Activated naive CD4-positive, alpha-beta T cell treated with anti-CD3 and anti-CD28 coated beads for 36 hours (primary cell): ENCODE measurements at regions not wholly inside any gene's neighbourhood (a gene's known extent, or its start where the extent isn't known, plus 50 kb on each side); places are given as distances from the start of the nearest gene placed in this dataset.

Source experiments
- CTCF ChIA-PET: fragments of 350-600 bp; sonication (Branson Sonifier 250); formaldehyde crosslinking; loops from one replicate; lab custom pipeline; 2021; ENCODE audit warnings: antibody characterized with exemption; lab: Charles Lee
- DNase-seq: peaks from one replicate; pipeline ENCODE4 v3.0.0-alpha.2; 2020
- H3K27ac Mint-ChIP-seq: one replicate; pipeline ENCODE4 v1.8.0; 2021; ENCODE audit warnings: mild to moderate bottlenecking, mixed read lengths
- H3K27me3 Mint-ChIP-seq: one replicate; pipeline ENCODE4 v1.8.0; 2021; ENCODE audit warnings: low read depth, mixed read lengths
- H3K36me3 Mint-ChIP-seq: one replicate; pipeline ENCODE4 v1.8.0; 2021; ENCODE audit warnings: low read depth, mixed read lengths
- H3K4me1 Mint-ChIP-seq: one replicate; pipeline ENCODE4 v1.8.0; 2021; ENCODE audit warnings: low read depth, mixed read lengths
- H3K4me3 Mint-ChIP-seq: one replicate; pipeline ENCODE4 v1.8.0; 2021; ENCODE audit warnings: mild to moderate bottlenecking, moderate library complexity, mixed read lengths
- H3K9me3 Mint-ChIP-seq: one replicate; pipeline ENCODE4 v1.8.0; 2021; ENCODE audit warnings: mixed read lengths
- intact Hi-C: fragments of 100-400 bp; cut with micrococcal nuclease; formaldehyde crosslinking; loops from one replicate; pipeline ENCODE4 v1.15.1; 2023

DNA sequence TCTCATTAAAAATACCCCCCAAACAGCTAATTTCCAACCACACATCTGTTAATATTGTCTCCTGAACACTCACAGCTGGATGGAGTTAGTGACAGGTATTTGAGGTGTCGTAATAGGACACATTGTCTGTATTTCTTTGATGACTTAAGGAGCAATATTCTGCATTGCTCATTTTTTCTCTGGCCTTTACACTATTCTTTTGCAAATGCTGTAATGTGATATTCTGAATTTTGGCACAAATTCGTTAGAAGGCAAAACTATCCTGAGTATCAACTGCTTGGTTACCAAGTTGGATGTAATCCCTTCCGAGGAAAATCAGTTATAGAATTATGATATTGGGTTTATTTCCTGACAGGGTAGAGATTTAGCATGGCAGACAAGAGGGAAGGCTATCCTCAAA, 1030.2 kb downstream of the MCTP2 start:
- H3K4me1 Mint-ChIP-seq = no peaks in the 10 kb centered on the region
- no peak overlapping the region for H3K27ac Mint-ChIP-seq
- intact Hi-C loops = no loop called here
- peaks cover 41% of the 10 kb centered on the region for H3K27me3 Mint-ChIP-seq
- H3K9me3 Mint-ChIP-seq = no peaks in the 10 kb centered on the region
- CTCF ChIA-PET = no interaction called here
- H3K36me3 Mint-ChIP-seq = no peaks in the 10 kb centered on the region
- DNase-seq = no peak
- H3K4me3 Mint-ChIP-seq = no peak overlapping the region

DNA sequence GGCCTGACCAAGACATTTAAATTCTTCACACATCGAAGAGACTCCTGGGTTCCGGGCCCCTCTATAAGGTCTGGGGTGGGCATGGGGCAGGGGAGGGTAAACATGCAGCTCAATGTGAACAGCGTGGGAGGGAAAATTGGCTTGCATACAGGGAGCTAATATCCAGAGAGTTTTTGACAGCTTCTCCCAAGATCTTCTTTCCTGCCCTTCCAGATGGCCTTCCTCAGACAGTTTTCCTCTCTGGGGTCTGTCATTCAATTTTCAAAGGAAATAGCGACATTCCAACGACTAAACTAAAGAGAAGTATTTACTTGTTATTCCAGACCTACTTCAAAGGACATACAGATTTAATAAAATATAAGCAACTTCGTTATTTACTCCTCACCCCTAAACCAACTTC, 1030.6 kb downstream of the MCTP2 start:
- intact Hi-C loops = no loop called here
- H3K9me3 Mint-ChIP-seq = no peaks in the 10 kb centered on the region
- H3K36me3 Mint-ChIP-seq = no peaks in the 10 kb centered on the region
- no peak overlapping the region for H3K4me3 Mint-ChIP-seq
- no peaks in the 10 kb centered on the region for H3K4me1 Mint-ChIP-seq
- CTCF ChIA-PET = interaction anchor here (1.3 kb wide), 1 partner anchor 31 kb away, joined by 5 read pairs; no protein-coding TSS in a partner anchor
- peaks cover 40% of the 10 kb centered on the region for H3K27me3 Mint-ChIP-seq
- H3K27ac Mint-ChIP-seq = no peak overlapping the region
- no peak for DNase-seq

GRCh38 chr15:95262866-95263564, 1031.7 kb downstream of the MCTP2 start:
- DNase-seq = no peak
- no peaks in the 10 kb centered on the region for H3K9me3 Mint-ChIP-seq
- peaks cover 31% of the 10 kb centered on the region for H3K27me3 Mint-ChIP-seq
- no peaks in the 10 kb centered on the region for H3K36me3 Mint-ChIP-seq
- intact Hi-C loops = no loop called here
- H3K4me3 Mint-ChIP-seq = no peak overlapping the region
- CTCF ChIA-PET = interaction anchor here (1.3 kb wide), 1 partner anchor 29 kb away, joined by 5 read pairs; no protein-coding TSS in a partner anchor
- H3K4me1 Mint-ChIP-seq = no peaks in the 10 kb centered on the region
- no peak overlapping the region for H3K27ac Mint-ChIP-seq

GRCh38 chr15:95263751-95264150, 1032.4 kb downstream of the MCTP2 start:
- Mint-ChIP-seq H3K27ac (no peak overlapping the region), H3K4me3 (no peak overlapping the region), H3K27me3 (peaks cover 28% of the 10 kb centered on the region), H3K4me1 (no peaks in the 10 kb centered on the region), H3K9me3 (no peaks in the 10 kb centered on the region), H3K36me3 (no peaks in the 10 kb centered on the region)
- intact Hi-C loops = no loop called here
- DNase-seq = no peak
- CTCF ChIA-PET = no interaction called here

DNA sequence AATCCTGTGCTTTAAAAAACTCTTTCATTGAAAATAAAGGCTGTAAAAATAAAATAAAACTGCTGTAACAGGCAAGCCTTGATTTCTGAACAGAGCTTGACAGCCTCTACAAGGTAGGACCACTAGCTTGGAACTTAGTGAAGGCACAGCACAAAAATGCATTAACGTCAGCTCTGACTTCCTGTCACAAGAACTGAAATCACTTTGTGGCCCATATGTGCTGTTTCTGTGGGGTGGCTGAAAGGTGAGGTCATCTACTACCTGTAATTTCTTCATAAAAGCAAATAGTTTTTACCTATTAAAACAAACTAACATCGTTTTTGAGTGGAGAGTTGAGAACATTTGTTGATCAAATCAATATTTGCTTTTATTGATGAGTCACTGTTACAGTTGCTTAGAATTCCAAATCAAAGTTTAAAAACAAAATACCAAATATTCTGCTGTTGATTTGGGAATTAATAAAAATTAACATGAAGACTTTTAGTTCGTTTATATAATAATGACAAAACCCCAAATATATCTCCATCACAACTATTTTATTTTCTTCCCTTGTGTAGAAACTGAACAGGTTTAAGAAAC, 1034.1 kb downstream of the MCTP2 start:
- no peaks in the 10 kb centered on the region for H3K36me3 Mint-ChIP-seq
- H3K4me1 Mint-ChIP-seq = no peaks in the 10 kb centered on the region
- intact Hi-C loops = no loop called here
- H3K4me3 Mint-ChIP-seq = no peak overlapping the region
- H3K27ac Mint-ChIP-seq = no peak overlapping the region
- CTCF ChIA-PET = interaction anchor here (1.2 kb wide), 1 partner anchor 240 kb away, joined by 3 read pairs; no protein-coding TSS in a partner anchor
- DNase-seq = no peak
- peaks cover 16% of the 10 kb centered on the region for H3K27me3 Mint-ChIP-seq
- H3K9me3 Mint-ChIP-seq = no peaks in the 10 kb centered on the region

GRCh38 chr15:95266451-95267061, 1035.2 kb downstream of the MCTP2 start:
- CTCF ChIA-PET = interaction anchor here (0.6 kb wide), 1 partner anchor 27 kb away, joined by 3 read pairs; no protein-coding TSS in a partner anchor
- intact Hi-C loops = no loop called here
- H3K27ac Mint-ChIP-seq = no peak overlapping the region

DNA sequence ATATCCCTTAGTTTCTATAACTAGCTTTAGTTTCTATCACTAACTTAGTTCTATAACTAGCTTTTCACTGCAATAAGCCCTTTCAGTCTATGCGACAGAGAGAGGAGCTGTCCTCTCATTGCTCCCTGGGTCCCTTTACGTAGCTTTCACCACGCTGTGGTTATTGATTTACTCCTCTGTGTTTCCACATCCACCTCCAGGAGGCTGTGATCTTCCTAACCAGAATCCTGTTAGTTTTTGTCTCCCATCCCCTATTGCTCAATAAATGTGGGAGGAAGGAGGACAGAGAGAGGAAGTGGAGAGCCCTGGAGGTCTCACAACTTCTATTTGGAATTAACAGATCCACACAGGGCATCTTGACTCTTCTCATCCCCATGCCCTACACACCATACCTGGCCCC, 1036.1 kb downstream of the MCTP2 start:
- no peak overlapping the region for H3K4me3 Mint-ChIP-seq

More at GRCh38 chr15:95266451-95267061, 1035.2 kb downstream of the MCTP2 start:
- Mint-ChIP-seq H3K9me3 (no peaks in the 10 kb centered on the region), H3K36me3 (no peaks in the 10 kb centered on the region), H3K4me3 (no peak overlapping the region), H3K4me1 (no peaks in the 10 kb centered on the region), H3K27me3 (peaks cover 12% of the 10 kb centered on the region)
- DNase-seq = no peak

GRCh38 chr15:95269242-95270183, 1038.2 kb downstream of the MCTP2 start:
- no peak for DNase-seq
- Mint-ChIP-seq H3K36me3 (no peaks in the 10 kb centered on the region), H3K27ac (no peak overlapping the region), H3K27me3 (peaks cover 12% of the 10 kb centered on the region), H3K4me3 (no peak overlapping the region), H3K9me3 (no peaks in the 10 kb centered on the region), H3K4me1 (no peaks in the 10 kb centered on the region)
- CTCF ChIA-PET = interaction anchor here (0.9 kb wide), 1 partner anchor 10 kb away, joined by 3 read pairs; no protein-coding TSS in a partner anchor
- intact Hi-C loops = loop anchor here (5.0 kb wide), 1 partner anchor 53 kb away; no protein-coding TSS in a partner anchor

More for the DNA sequence above, 1036.1 kb downstream of the MCTP2 start:
- Mint-ChIP-seq H3K27me3 (peaks cover 5% of the 10 kb centered on the region), H3K4me1 (no peaks in the 10 kb centered on the region), H3K9me3 (no peaks in the 10 kb centered on the region), H3K36me3 (no peaks in the 10 kb centered on the region), H3K27ac (no peak overlapping the region)
- DNase-seq = no peak
- intact Hi-C loops = no loop called here
- CTCF ChIA-PET = no interaction called here

GRCh38 chr15:95274101-95274500, 1042.7 kb downstream of the MCTP2 start:
- no peak for DNase-seq
- Mint-ChIP-seq H3K36me3 (no peaks in the 10 kb centered on the region), H3K27ac (no peak overlapping the region), H3K9me3 (no peaks in the 10 kb centered on the region), H3K4me1 (no peaks in the 10 kb centered on the region), H3K4me3 (no peak overlapping the region), H3K27me3 (peaks cover 7% of the 10 kb centered on the region)
- intact Hi-C loops = loop anchor here (5.0 kb wide), 1 partner anchor 48 kb away; no protein-coding TSS in a partner anchor
- CTCF ChIA-PET = no interaction called here

- Mint-ChIP-seq H3K36me3 (no peaks in the 10 kb centered on the region), H3K27me3 (peaks cover 18% of the 10 kb centered on the region), H3K4me1 (no peaks in the 10 kb centered on the region), H3K27ac (no peak overlapping the region), H3K4me3 (no peak overlapping the region), H3K9me3 (no peaks in the 10 kb centered on the region)
- DNase-seq = no peak
- CTCF ChIA-PET = no interaction called here
- intact Hi-C loops = no loop called here
These were observed 1045.9 kb downstream of the MCTP2 start for GRCh38 chr15:95277266-95277665.

DNA sequence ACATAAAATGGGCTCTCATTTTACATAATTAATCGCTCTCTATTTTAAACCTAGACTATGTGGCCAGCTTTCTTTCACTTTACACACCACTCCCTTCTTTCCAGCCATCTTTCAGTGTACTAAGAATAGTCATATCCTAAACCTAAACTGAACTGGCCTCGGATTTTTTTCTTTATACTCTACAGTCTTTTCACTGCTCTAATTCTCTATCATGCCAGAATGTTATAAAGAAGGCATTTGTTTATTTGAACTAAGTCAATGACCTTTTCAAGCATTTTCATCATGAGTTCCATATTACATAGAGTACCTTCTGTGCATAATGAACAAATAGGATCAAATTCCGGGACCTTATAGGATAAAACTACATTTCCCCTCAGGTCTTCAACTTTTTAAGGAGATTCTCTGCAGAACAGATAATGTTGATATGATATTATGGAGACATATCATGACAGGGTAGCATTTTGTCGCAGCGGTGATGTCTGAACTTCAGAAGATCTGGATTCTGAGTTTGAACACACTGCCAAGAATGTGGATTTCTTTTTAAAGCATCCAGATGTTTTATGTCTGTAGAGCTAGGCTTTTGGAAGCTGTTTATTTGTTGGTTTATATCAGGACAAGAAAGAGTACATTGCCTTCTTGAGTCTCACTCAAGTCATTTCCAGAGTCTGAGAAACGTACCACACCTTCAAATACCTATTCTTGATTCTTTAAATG, 1047.3 kb downstream of the MCTP2 start:
- intact Hi-C loops = no loop called here
- Mint-ChIP-seq H3K36me3 (no peaks in the 10 kb centered on the region), H3K4me1 (no peaks in the 10 kb centered on the region), H3K4me3 (no peak overlapping the region), H3K9me3 (no peaks in the 10 kb centered on the region), H3K27ac (no peak overlapping the region), H3K27me3 (peaks cover 14% of the 10 kb centered on the region)
- DNase-seq = no peak
- CTCF ChIA-PET = no interaction called here
